Astrocyte (in vitro differentiated cells and primary cell): ENCODE measurements at regions not wholly inside any gene's neighbourhood (a gene's known extent, or its start where the extent isn't known, plus 50 kb on each side); places are given as distances from the start of the nearest gene placed in this dataset.

Experiments
- EZH2 ChIP-seq: IDR thresholded peaks from 2 replicates; pipeline ENCODE4 v1.6.1; 2012; ENCODE audit warnings: mild to moderate bottlenecking, low read length, inconsistent platforms; ENCODE audit not compliant: insufficient read depth
- TF ChIP-seq, protein P1 (sequence below): IDR thresholded peaks from 2 replicates; pipeline ENCODE4 v1.5.1; 2011; ENCODE audit warnings: low read depth, mild to moderate bottlenecking, inconsistent platforms, low read length, moderate library complexity; ENCODE audit not compliant: insufficient read depth

DNA sequence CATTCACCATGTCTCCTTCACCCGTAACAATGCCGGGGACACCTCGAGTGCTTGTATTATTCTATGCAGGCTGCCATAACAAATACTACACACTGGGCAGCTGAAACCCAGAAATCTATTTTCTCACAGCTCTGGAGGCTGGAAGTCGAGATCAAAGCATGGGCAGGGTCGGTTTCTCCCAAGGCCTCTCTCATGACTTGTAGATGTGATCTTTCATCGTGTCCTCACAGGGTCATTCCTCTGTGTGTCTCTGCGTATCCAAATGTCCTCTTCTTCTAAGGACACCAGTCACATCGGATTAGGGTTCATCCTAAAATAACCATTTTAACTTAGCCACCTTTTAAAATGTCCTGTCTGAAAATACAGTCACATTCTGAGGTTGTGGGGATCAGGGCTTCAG, 303.5 kb downstream of the KLF6 start:
- TF ChIP-seq, protein P1, sequence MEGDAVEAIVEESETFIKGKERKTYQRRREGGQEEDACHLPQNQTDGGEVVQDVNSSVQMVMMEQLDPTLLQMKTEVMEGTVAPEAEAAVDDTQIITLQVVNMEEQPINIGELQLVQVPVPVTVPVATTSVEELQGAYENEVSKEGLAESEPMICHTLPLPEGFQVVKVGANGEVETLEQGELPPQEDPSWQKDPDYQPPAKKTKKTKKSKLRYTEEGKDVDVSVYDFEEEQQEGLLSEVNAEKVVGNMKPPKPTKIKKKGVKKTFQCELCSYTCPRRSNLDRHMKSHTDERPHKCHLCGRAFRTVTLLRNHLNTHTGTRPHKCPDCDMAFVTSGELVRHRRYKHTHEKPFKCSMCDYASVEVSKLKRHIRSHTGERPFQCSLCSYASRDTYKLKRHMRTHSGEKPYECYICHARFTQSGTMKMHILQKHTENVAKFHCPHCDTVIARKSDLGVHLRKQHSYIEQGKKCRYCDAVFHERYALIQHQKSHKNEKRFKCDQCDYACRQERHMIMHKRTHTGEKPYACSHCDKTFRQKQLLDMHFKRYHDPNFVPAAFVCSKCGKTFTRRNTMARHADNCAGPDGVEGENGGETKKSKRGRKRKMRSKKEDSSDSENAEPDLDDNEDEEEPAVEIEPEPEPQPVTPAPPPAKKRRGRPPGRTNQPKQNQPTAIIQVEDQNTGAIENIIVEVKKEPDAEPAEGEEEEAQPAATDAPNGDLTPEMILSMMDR, result no peak
- no peak for TF ChIP-seq EZH2
